ENCODE measurements at regions not wholly inside any gene's neighbourhood (a gene's known extent, or its start where the extent isn't known, plus 50 kb on each side); places are given as distances from the start of the nearest gene placed in this dataset.

- H3K4me1 ChIP-seq = no peaks in the 10 kb centered on the region
- WGBS, 2 donors = 86 to 87% methylated on average over 4 of the region's 4 CpGs
- H3K27me3 ChIP-seq = no peaks in the 10 kb centered on the region
- intact Hi-C loops (cut with DNase I) = no loop called here
- DNase-seq (no peak), FAIRE-seq (no peak), ATAC-seq (no peak)
- H3K27ac ChIP-seq = no peak overlapping the region
- no peak for TF ChIP-seq CTCF (IDR thresholded peaks at IDR 0.05)
- no peak overlapping the region for H3K4me3 ChIP-seq
- H3K36me3 ChIP-seq = no peaks in the 10 kb centered on the region
- H3K9me3 ChIP-seq = no peaks in the 10 kb centered on the region
Observed at GRCh38 chr5:147966829-147967228, 60.5 kb upstream of the C5orf46 start.

DNA sequence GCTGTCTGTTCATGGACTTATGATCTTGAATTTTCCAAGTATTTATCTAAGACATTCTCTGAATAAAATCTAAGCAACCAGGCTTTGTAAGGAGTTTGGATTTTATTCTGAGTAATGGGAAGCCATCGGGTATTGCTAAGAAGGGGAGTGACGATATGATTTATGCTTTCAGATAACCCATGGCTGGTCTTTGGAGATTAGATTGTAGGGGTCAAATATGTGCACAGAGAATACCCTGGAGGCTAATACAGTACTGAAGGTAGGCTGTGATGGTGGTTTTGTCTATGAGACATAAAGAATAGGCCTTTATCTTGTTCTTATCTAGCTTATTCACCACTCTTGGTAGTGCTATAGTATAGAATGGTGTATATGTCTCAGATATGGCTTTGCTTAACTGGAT lies 60.0 kb upstream of the C5orf46 start:
- Histone ChIP-seq H3K9me3 (no peaks in the 10 kb centered on the region), H3K27me3 (no peaks in the 10 kb centered on the region), H3K4me1 (no peaks in the 10 kb centered on the region), H3K36me3 (no peaks in the 10 kb centered on the region), H3K27ac (no peak overlapping the region), H3K4me3 (no peak overlapping the region)
- intact Hi-C loops (cut with DNase I) = no loop called here
- no peak for FAIRE-seq
- WGBS, 2 donors = 56 to 57% methylated on average over 2 of the region's 2 CpGs
- no peak for ATAC-seq
- DNase-seq = no peak
- no peak for TF ChIP-seq CTCF (IDR thresholded peaks at IDR 0.05)

DNA sequence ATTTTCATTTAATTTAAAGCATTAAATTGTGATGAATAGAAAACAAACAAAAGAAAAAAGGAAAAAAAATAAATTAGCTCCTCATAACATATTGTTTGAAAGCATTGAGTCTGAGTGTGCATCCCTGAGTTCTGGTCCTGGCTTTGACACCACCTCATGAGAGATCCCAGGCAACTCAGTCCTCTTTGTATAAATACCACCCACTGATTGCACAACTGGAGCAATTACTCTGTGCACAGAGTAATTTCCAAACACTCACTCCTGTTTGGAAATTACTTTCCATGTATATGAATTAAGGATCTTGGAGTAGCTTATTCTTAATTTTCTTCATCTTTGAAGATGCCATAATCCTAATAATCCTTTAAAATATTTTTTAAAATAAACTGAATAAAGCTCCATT lies 59.4 kb upstream of the C5orf46 start:
- Histone ChIP-seq H3K27ac (no peak overlapping the region), H3K36me3 (no peaks in the 10 kb centered on the region), H3K4me1 (no peaks in the 10 kb centered on the region), H3K27me3 (no peaks in the 10 kb centered on the region), H3K9me3 (no peaks in the 10 kb centered on the region), H3K4me3 (no peak overlapping the region)
- FAIRE-seq = no peak
- TF ChIP-seq CTCF (IDR thresholded peaks at IDR 0.05) = no peak
- ATAC-seq = no peak
- intact Hi-C loops (cut with DNase I) = no loop called here
- no peak for DNase-seq

DNA sequence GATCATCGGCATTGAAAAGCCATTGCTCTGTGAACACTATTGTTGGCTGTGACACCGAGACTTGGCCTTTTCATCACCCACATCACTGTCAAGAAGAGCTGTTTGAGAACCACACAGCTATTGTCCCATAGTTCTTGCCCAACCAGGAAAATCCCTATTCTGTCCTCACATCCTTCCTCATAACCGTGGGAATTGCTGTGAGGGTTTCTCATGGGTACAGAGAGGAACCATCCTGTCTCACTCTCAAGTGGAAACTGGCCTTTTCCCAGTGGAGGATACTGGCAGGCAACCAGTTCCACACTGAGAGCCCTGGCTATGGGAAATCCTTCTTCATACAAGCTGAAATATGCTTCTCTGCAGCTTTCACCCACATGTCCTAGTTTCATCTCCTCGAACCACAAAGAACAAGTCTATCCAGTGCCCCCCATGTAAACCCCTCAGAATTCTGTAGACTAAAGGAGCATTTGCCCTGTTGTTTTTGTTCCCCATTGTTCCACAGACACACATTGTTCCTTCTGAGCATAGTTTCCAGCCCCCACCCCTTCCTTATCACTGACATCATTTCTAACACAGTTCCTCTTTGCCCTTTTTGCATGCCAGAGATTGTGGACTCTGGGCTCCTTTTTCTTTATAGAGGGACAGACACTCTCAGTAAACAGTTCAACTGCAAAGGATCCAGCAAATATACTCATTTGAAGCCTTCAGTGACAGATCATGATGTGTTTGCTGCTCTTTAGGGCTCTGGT lies 57.8 kb upstream of the C5orf46 start:
- 66 to 67% methylated on average over 4 of the region's 4 CpGs for whole genome bisulfite sequencing, 2 donors
- Histone ChIP-seq H3K27me3 (no peaks in the 10 kb centered on the region), H3K36me3 (no peaks in the 10 kb centered on the region), H3K4me3 (no peak overlapping the region), H3K27ac (no peak overlapping the region), H3K9me3 (no peaks in the 10 kb centered on the region), H3K4me1 (no peaks in the 10 kb centered on the region)
- FAIRE-seq (no peak), DNase-seq (no peak), ATAC-seq (peak in 1 of 4 donors; percentile 52)
- TF ChIP-seq CTCF (IDR thresholded peaks at IDR 0.05) = no peak
- intact Hi-C loops (cut with DNase I) = no loop called here

DNA sequence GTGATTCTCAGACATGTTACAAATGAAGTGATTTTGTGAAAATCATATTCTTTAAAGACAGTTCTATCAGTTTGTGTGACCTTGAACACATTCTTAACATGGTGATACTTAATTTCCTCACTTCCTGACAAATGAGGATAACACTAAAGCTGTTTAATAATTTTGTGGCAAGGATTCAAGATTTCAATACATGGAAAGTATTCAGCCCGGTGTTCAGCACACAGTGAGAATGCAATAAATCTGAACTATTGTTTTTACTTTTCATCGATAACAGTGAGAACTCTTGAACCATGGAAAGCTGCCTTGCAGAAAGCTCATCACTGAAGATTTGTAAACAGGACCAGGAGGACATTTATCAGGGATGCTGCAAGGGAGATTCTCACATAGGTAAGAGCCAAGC lies 57.1 kb upstream of the C5orf46 start:
- TF ChIP-seq CTCF (IDR thresholded peaks at IDR 0.05) = no peak
- no peaks in the 10 kb centered on the region for H3K4me1 ChIP-seq
- no peaks in the 10 kb centered on the region for H3K9me3 ChIP-seq
- no peak for FAIRE-seq
- no peak overlapping the region for H3K27ac ChIP-seq
- no peaks in the 10 kb centered on the region for H3K27me3 ChIP-seq
- H3K4me3 ChIP-seq = no peak overlapping the region
- intact Hi-C loops (cut with DNase I) = no loop called here
- no peaks in the 10 kb centered on the region for H3K36me3 ChIP-seq
- no peak for DNase-seq
- 56 to 64% methylated on average over 2 of the region's 2 CpGs for WGBS, 2 donors
- no peak for ATAC-seq
